ENCODE measurements at regions not wholly inside any gene's neighbourhood (a gene's known extent, or its start where the extent isn't known, plus 50 kb on each side); places are given as distances from the start of the nearest gene placed in this dataset.
"Not testable (repeated sequence)": the region's sequence is repeated elsewhere in the genome, so short reads cannot be mapped to it uniquely, and the experiment has no call there.

DNA sequence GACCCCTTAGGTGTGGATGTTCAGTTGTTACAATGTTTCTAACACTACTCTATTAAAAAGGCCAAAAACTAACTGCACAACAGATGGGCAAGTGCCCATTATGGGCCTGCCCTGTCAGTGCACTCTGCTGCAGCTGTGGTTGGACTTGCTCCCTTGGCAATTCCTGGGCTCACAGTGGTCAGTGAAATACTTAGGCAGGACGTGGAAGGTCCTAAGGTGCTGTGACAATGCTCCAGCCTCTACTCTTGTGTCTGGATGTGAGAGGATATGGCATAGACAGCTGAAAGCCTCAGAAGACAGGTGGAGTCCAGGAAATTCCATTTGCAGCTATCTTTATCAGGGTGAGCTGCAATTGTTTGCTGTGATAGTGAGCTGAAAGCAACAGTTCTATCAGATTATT is 136.5 kb upstream of the OLIG3 start:
- Histone ChIP-seq H3K4me3 (ENCODE audit: low read depth in 2 of 2, low read length in 2 of 2) (no peak overlapping the region), H3K4me1 (ENCODE audit: control insufficient read depth, insufficient read depth, low read length) (no peaks in the 10 kb centered on the region), H3K27me3 (ENCODE audit: control insufficient read depth, insufficient read depth, low read length) (0 out of 2 replicates have a peak, but pooled peaks cover 3% of the 10 kb centered on the region), H3K36me3 (ENCODE audit: control insufficient read depth, insufficient read depth, low read length) (no peaks in the 10 kb centered on the region), H3K9me3 (ENCODE audit: control insufficient read depth, insufficient read depth, low read depth, low read length) (no peaks in the 10 kb centered on the region), H3K27ac (ENCODE audit: low read length) (no peak overlapping the region)
- BruUV-seq (replicated peaks): no TSS peak
- ATAC-seq (no peak), DNase-seq (ENCODE audit: low read depth, low spot score) (no peak)
- ChIA-PET POLR2A (no interaction called here), CTCF (no interaction called here)
- in situ Hi-C loops (cut with HindIII; ENCODE audit: low pct_unique_long_range_greater_than_20kb, low sequenced_read_pairs) (no loop called here), intact Hi-C loops (cut with micrococcal nuclease; ENCODE audit: unreplicated experiment) (no loop called here)
- TF ChIP-seq TCF7L2 (IDR thresholded peaks at IDR 0.05; ENCODE audit: low read depth, low read length): no peak
- no peak for TF ChIP-seq POLR2AphosphoS5 (IDR thresholded peaks at IDR 0.05; ENCODE audit: low read depth, low read length)
- TF ChIP-seq, protein P1, sequence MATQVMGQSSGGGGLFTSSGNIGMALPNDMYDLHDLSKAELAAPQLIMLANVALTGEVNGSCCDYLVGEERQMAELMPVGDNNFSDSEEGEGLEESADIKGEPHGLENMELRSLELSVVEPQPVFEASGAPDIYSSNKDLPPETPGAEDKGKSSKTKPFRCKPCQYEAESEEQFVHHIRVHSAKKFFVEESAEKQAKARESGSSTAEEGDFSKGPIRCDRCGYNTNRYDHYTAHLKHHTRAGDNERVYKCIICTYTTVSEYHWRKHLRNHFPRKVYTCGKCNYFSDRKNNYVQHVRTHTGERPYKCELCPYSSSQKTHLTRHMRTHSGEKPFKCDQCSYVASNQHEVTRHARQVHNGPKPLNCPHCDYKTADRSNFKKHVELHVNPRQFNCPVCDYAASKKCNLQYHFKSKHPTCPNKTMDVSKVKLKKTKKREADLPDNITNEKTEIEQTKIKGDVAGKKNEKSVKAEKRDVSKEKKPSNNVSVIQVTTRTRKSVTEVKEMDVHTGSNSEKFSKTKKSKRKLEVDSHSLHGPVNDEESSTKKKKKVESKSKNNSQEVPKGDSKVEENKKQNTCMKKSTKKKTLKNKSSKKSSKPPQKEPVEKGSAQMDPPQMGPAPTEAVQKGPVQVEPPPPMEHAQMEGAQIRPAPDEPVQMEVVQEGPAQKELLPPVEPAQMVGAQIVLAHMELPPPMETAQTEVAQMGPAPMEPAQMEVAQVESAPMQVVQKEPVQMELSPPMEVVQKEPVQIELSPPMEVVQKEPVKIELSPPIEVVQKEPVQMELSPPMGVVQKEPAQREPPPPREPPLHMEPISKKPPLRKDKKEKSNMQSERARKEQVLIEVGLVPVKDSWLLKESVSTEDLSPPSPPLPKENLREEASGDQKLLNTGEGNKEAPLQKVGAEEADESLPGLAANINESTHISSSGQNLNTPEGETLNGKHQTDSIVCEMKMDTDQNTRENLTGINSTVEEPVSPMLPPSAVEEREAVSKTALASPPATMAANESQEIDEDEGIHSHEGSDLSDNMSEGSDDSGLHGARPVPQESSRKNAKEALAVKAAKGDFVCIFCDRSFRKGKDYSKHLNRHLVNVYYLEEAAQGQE (IDR thresholded peaks at IDR 0.05; ENCODE audit: insufficient read depth in 1 of 2, low read depth in 2 of 2, low read length in 1 of 2): no peak
- TF ChIP-seq, protein P2, sequence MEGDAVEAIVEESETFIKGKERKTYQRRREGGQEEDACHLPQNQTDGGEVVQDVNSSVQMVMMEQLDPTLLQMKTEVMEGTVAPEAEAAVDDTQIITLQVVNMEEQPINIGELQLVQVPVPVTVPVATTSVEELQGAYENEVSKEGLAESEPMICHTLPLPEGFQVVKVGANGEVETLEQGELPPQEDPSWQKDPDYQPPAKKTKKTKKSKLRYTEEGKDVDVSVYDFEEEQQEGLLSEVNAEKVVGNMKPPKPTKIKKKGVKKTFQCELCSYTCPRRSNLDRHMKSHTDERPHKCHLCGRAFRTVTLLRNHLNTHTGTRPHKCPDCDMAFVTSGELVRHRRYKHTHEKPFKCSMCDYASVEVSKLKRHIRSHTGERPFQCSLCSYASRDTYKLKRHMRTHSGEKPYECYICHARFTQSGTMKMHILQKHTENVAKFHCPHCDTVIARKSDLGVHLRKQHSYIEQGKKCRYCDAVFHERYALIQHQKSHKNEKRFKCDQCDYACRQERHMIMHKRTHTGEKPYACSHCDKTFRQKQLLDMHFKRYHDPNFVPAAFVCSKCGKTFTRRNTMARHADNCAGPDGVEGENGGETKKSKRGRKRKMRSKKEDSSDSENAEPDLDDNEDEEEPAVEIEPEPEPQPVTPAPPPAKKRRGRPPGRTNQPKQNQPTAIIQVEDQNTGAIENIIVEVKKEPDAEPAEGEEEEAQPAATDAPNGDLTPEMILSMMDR (IDR thresholded peaks at IDR 0.05): no peak

DNA sequence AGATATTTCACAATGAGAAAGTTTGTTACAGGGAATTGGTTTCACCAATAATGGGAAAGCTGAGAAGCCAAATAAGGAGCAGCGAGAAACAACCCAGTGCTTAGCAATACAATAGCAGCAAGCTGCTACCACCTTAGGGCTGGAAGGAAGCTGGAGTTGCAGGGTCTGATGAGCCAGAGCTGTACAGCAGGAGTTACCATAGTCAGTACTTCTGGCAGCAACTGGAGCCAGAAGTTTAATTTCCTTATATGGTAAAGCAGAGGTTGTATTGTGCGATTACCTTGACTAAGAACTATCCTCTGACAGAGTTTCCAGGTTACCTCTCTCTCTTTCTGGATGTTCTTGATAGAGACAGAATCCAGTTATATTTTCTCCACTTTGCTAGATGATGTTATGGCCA is 137.1 kb upstream of the OLIG3 start:
- Histone ChIP-seq H3K27me3 (ENCODE audit: control insufficient read depth, insufficient read depth, low read length) (0 out of 2 replicates have a peak, but pooled peaks cover 3% of the 10 kb centered on the region), H3K4me3 (ENCODE audit: low read depth in 2 of 2, low read length in 2 of 2) (no peak overlapping the region), H3K36me3 (ENCODE audit: control insufficient read depth, insufficient read depth, low read length) (no peaks in the 10 kb centered on the region), H3K4me1 (ENCODE audit: control insufficient read depth, insufficient read depth, low read length) (no peaks in the 10 kb centered on the region), H3K9me3 (ENCODE audit: control insufficient read depth, insufficient read depth, low read depth, low read length) (no peaks in the 10 kb centered on the region), H3K27ac (ENCODE audit: low read length) (no peak overlapping the region)
- ChIA-PET POLR2A (no interaction called here), CTCF (no interaction called here)
- DNase-seq (ENCODE audit: low read depth, low spot score) (no peak), ATAC-seq (no peak)
- in situ Hi-C loops (cut with HindIII; ENCODE audit: low pct_unique_long_range_greater_than_20kb, low sequenced_read_pairs): no loop called here
- BruUV-seq (replicated peaks): no TSS peak
- TF ChIP-seq SIN3A (IDR thresholded peaks at IDR 0.05; ENCODE audit: borderline replicate concordance, insufficient read depth, low read depth, low read length) (no peak), POLR2AphosphoS5 (IDR thresholded peaks at IDR 0.05; ENCODE audit: low read depth, low read length) (no peak), TCF7L2 (IDR thresholded peaks at IDR 0.05; ENCODE audit: low read depth, low read length) (no peak)
- TF ChIP-seq, protein P2 (IDR thresholded peaks at IDR 0.05): no peak
- TF ChIP-seq, protein P1 (IDR thresholded peaks at IDR 0.05; ENCODE audit: insufficient read depth in 1 of 2, low read depth in 2 of 2, low read length in 1 of 2): no peak
- intact Hi-C loops (cut with micrococcal nuclease; ENCODE audit: unreplicated experiment): no loop called here

DNA sequence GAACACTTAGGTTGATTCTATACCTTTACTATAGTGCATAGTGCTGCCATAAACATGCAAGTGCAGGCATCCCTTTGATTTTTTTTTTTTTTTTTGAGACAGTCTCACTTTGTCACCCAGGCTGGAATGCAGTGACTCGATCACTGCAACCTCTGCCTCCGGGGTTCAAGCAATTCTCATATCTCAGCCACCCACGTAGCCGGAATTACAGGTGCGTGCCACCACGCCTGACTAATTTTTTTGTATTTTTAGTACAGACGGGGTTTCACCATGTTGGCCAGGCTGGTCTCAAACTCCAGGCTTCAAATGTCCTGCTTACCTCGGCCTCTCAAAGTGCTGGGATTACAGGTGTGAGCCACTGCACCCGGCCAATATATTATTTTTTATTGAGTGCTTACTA is 140.0 kb upstream of the OLIG3 start:
- CTCF ChIA-PET; intact Hi-C loops (cut with micrococcal nuclease; ENCODE audit: unreplicated experiment); BruUV-seq (replicated peaks); H3K9me3 ChIP-seq (ENCODE audit: control insufficient read depth, insufficient read depth, low read depth, low read length); H3K36me3 ChIP-seq (ENCODE audit: control insufficient read depth, insufficient read depth, low read length); H3K27me3 ChIP-seq (ENCODE audit: control insufficient read depth, insufficient read depth, low read length); DNase-seq (ENCODE audit: low read depth, low spot score); POLR2A ChIA-PET; ATAC-seq; H3K27ac ChIP-seq (ENCODE audit: low read length); in situ Hi-C loops (cut with HindIII; ENCODE audit: low pct_unique_long_range_greater_than_20kb, low sequenced_read_pairs); H3K4me1 ChIP-seq (ENCODE audit: control insufficient read depth, insufficient read depth, low read length); H3K4me3 ChIP-seq (ENCODE audit: low read depth in 2 of 2, low read length in 2 of 2): not testable (repeated sequence)

Measured in Panc1 (cell line).